HEK293 (cell line): ENCODE measurements at regions not wholly inside any gene's neighbourhood (a gene's known extent, or its start where the extent isn't known, plus 50 kb on each side); places are given as distances from the start of the nearest gene placed in this dataset.

Source experiments
- HOXA7 ChIP-seq: sonication (generic); formaldehyde crosslinking; IDR thresholded peaks from 2 replicates; pipeline ENCODE4 v1.8.1; 2022; ENCODE audit warnings: missing genetic modification reagents, borderline replicate concordance
- KLF16 ChIP-seq: fragments of 450-650 bp; formaldehyde crosslinking; IDR thresholded peaks from 2 replicates; pipeline ENCODE4 v1.5.1; 2017; ENCODE audit warnings: missing biosample characterization, missing genetic modification characterization
- MZF1 ChIP-seq: fragments of 450-650 bp; formaldehyde crosslinking; IDR thresholded peaks from 2 replicates; pipeline ENCODE4 v1.5.1; 2017; ENCODE audit warnings: missing biosample characterization, missing genetic modification characterization, borderline replicate concordance
- PATZ1 ChIP-seq: fragments of 450-650 bp; formaldehyde crosslinking; IDR thresholded peaks from 2 replicates; pipeline ENCODE4 v1.5.1; 2016; ENCODE audit warnings: missing biosample characterization, missing genetic modification characterization
- WT1 ChIP-seq: fragments of 450-650 bp; formaldehyde crosslinking; IDR thresholded peaks from 2 replicates; pipeline ENCODE4 v1.5.1; 2016; ENCODE audit warnings: missing biosample characterization, missing genetic modification characterization
- ZNF121 ChIP-seq: fragments of 450-650 bp; formaldehyde crosslinking; IDR thresholded peaks from 2 replicates; pipeline ENCODE4 v1.5.1; 2016; ENCODE audit warnings: missing biosample characterization, missing genetic modification characterization
- ZNF530 ChIP-seq: fragments of 450-650 bp; formaldehyde crosslinking; IDR thresholded peaks from 2 replicates; pipeline ENCODE4 v1.5.1; 2016; ENCODE audit warnings: low read depth, missing biosample characterization, missing genetic modification characterization
- ZNF561 ChIP-seq: fragments of 450-650 bp; IDR thresholded peaks from 2 replicates; pipeline ENCODE4 v1.5.1; 2018; ENCODE audit warnings: missing biosample characterization, missing genetic modification characterization, borderline replicate concordance
- ZNF670 ChIP-seq: fragments of 450-650 bp; formaldehyde crosslinking; IDR thresholded peaks from 2 replicates; pipeline ENCODE4 v1.5.1; 2016; ENCODE audit warnings: missing biosample characterization, missing genetic modification characterization, low read depth
- ZNF768 ChIP-seq: fragments of 450-650 bp; formaldehyde crosslinking; IDR thresholded peaks from 2 replicates; pipeline ENCODE4 v1.5.1; 2018; ENCODE audit warnings: missing biosample characterization, mild to moderate bottlenecking, missing genetic modification characterization
- ZNF785 ChIP-seq: fragments of 450-650 bp; formaldehyde crosslinking; IDR thresholded peaks from 2 replicates; pipeline ENCODE4 v1.5.1; 2016; ENCODE audit warnings: missing biosample characterization, missing genetic modification characterization
- TF ChIP-seq, protein P1 (sequence below): fragments of 450-650 bp; formaldehyde crosslinking; IDR thresholded peaks from 2 replicates; pipeline ENCODE4 v1.5.1; 2016; ENCODE audit warnings: missing biosample characterization, missing genetic modification characterization
- TF ChIP-seq, protein P2 (sequence below): fragments of 450-650 bp; formaldehyde crosslinking; IDR thresholded peaks from 2 replicates; pipeline ENCODE4 v1.5.1; 2016; ENCODE audit warnings: missing biosample characterization, missing genetic modification characterization
- TF ChIP-seq, protein P3 (sequence below): fragments of 450-650 bp; formaldehyde crosslinking; IDR thresholded peaks from 2 replicates; pipeline ENCODE4 v1.5.1; 2016; ENCODE audit warnings: missing biosample characterization, missing genetic modification characterization

DNA sequence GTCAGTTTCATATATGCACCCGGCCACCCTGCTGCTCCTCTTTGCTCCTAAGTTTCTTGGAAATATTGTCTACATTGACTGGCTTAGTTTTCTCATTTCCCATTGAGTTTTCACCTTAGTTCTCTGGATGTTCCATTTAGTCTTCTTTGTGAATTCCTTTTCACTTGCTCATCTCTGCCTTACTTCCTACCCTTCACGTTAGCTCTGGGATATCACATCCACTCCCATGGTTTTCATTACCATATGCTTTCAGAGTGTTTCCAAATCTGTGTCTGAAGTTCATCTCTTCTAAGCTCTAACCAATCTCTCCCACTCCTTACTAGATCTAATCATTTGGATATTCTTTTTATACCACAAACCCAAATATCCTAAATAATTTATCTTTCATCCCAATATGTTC is 226.4 kb downstream of the FAM76B start:
- TF ChIP-seq ZNF530 (tag by site-specific recombination): no peak
- no peak for TF ChIP-seq WT1 (tag by site-specific recombination)
- TF ChIP-seq, protein P1, sequence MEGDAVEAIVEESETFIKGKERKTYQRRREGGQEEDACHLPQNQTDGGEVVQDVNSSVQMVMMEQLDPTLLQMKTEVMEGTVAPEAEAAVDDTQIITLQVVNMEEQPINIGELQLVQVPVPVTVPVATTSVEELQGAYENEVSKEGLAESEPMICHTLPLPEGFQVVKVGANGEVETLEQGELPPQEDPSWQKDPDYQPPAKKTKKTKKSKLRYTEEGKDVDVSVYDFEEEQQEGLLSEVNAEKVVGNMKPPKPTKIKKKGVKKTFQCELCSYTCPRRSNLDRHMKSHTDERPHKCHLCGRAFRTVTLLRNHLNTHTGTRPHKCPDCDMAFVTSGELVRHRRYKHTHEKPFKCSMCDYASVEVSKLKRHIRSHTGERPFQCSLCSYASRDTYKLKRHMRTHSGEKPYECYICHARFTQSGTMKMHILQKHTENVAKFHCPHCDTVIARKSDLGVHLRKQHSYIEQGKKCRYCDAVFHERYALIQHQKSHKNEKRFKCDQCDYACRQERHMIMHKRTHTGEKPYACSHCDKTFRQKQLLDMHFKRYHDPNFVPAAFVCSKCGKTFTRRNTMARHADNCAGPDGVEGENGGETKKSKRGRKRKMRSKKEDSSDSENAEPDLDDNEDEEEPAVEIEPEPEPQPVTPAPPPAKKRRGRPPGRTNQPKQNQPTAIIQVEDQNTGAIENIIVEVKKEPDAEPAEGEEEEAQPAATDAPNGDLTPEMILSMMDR (tag by site-specific recombination): no peak
- TF ChIP-seq PATZ1 (tag by site-specific recombination): no peak
- TF ChIP-seq MZF1: no peak
- TF ChIP-seq KLF16: no peak
- TF ChIP-seq, protein P2, sequence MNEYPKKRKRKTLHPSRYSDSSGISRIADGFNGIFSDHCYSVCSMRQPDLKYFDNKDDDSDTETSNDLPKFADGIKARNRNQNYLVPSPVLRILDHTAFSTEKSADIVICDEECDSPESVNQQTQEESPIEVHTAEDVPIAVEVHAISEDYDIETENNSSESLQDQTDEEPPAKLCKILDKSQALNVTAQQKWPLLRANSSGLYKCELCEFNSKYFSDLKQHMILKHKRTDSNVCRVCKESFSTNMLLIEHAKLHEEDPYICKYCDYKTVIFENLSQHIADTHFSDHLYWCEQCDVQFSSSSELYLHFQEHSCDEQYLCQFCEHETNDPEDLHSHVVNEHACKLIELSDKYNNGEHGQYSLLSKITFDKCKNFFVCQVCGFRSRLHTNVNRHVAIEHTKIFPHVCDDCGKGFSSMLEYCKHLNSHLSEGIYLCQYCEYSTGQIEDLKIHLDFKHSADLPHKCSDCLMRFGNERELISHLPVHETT (tag by site-specific recombination): no peak
- TF ChIP-seq, protein P3, sequence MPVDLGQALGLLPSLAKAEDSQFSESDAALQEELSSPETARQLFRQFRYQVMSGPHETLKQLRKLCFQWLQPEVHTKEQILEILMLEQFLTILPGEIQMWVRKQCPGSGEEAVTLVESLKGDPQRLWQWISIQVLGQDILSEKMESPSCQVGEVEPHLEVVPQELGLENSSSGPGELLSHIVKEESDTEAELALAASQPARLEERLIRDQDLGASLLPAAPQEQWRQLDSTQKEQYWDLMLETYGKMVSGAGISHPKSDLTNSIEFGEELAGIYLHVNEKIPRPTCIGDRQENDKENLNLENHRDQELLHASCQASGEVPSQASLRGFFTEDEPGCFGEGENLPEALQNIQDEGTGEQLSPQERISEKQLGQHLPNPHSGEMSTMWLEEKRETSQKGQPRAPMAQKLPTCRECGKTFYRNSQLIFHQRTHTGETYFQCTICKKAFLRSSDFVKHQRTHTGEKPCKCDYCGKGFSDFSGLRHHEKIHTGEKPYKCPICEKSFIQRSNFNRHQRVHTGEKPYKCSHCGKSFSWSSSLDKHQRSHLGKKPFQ (tag by site-specific recombination): no peak
- TF ChIP-seq ZNF121 (tag by site-specific recombination): no peak
- TF ChIP-seq ZNF768 (tag by site-specific recombination): no peak
- no peak for TF ChIP-seq ZNF561
- TF ChIP-seq ZNF670 (tag by site-specific recombination): no peak
- no peak for TF ChIP-seq ZNF785 (tag by site-specific recombination)
- TF ChIP-seq HOXA7 (CRISPR knock-in tag): no peak
